GM21576 (cell line): ENCODE measurements at regions not wholly inside any gene's neighbourhood (a gene's known extent, or its start where the extent isn't known, plus 50 kb on each side); places are given as distances from the start of the nearest gene placed in this dataset.
"Not testable (repeated sequence)": the region's sequence is repeated elsewhere in the genome, so short reads cannot be mapped to it uniquely, and the experiment has no call there.

Source experiments
- ATAC-seq: cut with Tn5 transposase; IDR thresholded peaks from one replicate; pipeline ENCODE4 v1.9.1; 2021; ENCODE audit warnings: mild to moderate bottlenecking, moderate library complexity; ENCODE audit not compliant: unreplicated experiment

DNA sequence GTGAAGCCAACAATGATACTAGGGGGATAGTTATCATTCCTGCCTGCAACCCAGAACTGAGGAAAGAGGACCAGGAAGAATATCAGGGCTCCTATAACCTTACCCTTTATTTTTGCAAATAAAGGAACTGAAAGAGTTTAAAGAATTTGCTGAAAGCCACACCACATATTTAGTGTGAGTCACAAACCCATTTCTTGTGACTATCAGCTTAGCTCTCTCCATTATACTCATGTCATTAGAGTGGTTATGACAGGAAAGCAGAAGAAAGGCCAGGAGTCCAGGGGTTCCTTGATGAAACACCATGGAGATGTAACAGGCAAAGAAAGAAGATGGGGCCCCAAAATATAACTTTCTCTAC lies 141.1 kb upstream of the SAMSN1 start:
- ATAC-seq: peak; percentile 62

DNA sequence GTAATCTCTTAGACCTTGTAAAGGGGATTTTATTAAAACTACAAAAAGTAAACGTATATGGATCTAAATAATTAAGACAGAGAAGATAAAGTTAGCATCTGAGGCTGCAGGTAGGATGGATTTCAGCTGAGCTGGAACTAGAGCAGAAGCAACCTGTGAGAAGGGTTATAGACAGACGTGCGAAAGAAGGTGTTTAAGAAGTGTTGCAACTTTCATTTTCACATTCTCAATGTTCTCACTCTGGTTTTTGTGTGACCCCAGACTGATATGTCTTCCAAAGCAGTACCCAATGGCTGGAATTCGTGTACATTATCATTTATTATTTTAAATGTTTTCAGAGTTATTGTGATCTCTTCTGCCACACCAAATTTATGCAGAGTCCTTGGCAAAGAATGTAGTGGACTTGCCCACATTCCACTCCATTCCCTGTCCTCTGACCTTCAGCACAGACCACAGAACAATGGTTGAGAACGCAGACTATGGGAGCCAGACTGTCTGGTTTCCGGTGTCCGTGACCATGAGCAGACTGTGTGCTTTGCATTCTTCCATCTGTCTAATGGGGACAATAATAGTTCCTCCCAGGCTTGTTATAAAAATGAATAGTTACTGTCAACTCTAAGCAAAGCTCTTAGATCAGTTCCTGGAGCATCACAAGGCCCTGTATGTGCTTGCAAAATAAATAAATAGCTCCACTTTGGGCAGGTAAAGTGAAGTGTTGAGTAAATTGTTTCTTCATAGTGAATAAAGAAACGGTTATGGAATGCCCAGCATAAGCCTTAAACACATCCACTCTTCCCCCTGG lies 140.6 kb upstream of the SAMSN1 start:
- peak; percentile 57 for ATAC-seq

DNA sequence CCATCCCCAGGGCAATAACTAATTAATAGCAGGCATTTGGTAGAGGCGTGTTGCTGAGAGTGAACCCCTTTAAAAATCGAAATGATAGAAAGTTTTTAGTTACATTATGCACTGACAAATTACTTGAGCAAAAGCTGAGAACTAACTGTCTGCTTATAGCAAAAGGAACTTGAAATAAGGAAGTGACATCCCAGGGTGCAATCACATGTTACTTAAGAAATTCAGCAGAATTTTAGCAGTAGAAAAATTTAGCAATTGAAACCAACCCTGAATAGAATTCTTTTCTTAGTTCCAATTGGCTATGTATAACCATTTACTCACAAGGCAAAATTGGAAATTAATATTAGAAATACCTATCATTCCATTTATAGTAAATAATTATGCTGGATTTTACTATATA lies 139.5 kb upstream of the SAMSN1 start:
- ATAC-seq: no peak

DNA sequence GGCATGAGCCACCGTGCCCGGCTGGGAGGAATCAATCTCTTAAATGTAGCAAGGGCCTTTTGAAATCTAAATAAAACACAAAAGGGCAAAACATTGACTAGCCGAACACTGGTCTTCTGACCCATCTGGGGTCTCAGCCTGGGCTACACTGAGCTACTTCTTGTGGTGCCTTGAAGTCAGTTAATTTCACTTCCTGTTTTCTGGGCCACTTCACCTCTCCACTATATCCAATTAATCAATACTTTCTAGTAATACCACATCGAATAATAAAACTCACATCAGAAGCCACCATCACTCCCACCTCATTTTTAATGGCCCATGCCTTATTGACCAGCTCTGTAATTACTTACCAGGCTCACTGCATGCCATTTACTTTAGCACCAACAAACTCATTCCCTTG lies 138.0 kb upstream of the SAMSN1 start:
- ATAC-seq: peak; percentile 26

DNA sequence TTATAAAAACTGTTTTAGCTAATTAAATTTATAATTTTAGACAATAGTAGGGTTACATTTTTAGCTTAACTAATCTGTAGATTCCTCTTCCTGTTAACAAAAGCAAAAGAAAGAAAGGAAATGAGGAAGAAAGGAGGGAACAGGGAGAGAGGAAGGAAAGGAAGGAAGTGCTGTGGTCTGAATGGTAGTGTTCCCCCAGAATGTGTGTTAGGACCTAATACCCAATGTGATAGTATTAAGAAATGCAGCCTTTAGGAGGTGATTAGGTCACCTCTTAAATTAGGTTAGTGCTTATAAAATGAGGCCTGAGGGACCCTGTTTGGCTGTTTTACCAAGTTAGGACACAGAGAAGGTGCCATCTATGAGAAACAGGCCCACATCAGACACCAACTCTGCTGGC lies 136.9 kb upstream of the SAMSN1 start:
- no peak for ATAC-seq

DNA sequence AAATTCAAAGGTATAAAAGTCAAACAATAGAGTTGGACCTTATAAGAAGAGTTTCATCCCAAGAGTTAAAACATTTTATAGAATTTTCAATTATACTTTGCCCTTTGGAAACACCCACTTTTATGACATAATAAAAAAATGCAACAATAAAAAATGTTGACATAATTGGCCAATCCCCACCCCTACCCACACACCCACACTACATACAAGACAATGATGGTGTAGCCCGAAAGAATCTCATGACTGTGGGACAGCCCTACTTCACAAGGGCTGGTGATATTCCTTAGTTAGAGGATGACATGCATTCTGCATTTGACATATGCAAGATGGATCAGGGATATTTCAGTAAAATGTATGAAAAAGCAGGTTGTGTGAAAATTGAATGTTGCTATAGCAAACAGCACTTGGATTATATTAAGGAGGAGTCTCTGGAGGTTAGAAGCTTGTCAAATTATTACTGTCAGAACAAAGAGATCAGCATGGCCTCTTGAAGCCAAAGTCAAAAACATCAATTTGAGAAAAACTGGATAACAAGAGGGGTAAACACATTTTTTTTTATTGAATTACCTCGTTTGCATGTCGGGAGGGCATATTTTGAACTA lies 133.0 kb upstream of the SAMSN1 start:
- no peak for ATAC-seq

DNA sequence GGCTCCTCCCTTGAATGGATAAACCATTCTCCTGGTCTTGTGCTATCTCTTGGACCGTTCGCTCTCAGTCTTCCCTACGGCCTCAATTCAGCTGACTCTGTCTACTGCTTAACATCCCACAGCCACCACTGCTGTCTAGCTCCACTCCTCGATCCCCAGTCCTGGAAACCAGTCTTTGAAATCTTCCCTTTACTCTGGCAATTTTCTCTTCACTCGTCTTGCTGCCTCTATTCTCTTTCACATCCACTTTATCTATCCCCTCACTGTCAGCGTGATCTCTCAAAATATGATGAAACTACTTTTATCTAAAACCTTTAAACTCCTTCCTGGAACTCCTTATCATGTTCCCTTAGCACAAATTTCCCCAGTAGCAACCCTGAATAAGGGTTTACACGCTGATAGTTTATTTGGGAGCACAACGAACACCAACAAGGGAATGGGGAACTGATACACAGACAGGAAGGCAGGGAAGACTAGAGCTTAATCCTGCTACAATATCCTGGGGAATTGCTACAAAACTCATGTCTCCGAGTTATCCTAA lies 131.6 kb upstream of the SAMSN1 start:
- no peak for ATAC-seq

DNA sequence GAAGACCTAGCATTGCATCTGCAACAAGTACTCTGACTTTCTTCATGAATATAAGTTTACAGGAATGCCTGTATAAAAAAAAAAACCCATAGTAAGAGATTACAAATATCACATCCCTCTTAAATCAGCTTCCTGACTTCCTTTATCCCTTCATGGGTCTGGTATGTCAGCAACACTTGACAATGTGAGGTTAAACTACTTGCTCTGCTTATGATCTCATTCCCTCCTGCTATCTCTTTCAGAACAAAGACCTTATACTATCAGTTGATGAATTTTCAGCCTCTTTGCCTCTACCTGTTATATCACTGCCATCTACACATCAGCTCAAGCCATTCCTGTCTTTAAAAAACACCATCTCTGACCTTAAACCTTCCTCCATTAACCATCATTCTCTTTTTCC lies 130.9 kb upstream of the SAMSN1 start:
- ATAC-seq: no peak

DNA sequence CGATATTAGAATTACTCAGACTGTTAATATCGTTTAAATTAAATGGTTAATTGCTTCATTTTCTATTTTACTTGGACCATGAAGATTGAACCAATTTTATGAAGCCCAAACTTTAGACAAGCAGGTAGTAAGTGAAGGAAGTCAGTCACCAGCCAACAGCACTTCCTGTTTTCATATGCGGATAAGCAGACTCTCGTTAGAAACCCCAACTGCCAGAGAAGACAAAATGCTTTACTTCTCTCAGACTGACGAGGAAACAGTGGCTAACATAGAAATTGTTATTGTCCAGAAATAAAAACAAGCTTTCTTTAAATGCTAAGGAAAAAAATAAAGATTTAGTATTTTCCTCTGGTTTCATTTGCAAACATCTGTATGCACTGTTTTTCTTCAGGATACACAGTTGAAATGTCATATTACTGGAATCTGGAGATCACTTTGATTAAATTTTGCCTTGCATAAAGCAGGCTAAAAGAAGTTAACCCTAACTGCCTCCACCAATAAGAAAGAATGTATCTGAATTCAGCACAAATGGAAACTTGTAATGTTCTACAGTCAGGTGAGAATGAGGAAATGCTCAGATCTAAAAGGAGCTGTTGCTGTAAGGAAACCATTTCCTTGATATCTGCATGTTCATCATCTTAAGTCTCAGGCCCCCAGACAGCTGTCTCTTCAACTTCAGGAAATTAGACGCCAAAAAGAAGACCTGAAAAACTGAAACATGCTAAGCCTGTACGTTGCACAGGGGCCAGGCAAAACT lies 129.8 kb upstream of the SAMSN1 start:
- peak; percentile 84 for ATAC-seq

DNA sequence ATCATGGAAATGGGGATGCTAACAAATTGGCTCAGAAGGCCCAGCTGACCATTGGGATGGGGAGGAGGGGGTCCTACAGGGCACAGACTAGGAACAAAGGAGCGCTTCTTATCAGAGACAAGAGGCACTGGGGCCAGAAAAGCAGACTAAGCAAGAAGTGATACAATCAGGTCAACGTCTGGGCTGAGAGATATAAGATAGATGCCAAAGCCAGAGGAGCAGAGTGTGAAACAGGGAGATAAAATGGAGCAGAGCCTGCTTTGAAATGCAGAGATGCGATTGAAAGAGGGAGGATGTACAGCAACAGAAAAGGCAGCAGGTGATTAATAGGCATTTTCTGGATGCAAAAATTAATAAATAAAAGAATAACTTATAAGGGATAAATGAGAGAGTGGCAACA lies 127.5 kb upstream of the SAMSN1 start:
- ATAC-seq: no peak

DNA sequence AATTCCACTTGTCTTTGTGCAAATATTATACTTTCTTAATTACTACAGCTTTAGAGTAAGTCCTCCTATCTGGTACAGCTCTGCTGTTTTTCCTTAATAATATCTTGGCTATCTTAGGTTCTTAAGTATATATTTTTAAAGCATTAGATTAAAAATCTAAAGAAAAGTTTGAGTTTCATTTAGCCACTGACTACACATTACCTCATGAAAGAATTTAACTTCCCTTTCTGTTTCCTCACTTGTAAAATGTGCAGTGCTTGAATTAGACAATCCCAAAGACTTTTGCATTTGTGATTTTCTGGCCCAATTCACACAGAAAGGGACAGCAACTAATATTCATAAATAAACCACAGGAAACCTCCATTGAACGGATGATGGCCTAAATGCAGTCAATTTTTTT lies 126.4 kb upstream of the SAMSN1 start:
- ATAC-seq: no peak

DNA sequence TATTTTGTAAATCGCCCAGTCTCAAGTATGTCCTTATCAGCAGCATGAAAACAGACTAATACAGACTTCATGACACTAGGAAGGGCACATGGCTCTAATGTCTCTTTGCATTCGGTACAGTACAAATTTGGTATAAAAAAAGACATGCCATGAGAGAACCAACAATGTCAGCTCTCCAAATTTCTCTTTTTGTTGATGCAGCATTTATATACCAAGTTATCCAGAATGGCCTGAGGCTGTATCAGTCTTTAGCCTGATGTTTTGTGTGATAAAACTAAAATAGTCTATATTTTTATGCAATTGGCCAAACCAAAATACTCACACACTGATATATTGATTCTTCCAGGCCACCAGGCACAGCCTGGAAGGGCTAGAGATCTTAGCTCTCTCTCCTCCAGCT lies 124.3 kb upstream of the SAMSN1 start:
- ATAC-seq: no peak

DNA sequence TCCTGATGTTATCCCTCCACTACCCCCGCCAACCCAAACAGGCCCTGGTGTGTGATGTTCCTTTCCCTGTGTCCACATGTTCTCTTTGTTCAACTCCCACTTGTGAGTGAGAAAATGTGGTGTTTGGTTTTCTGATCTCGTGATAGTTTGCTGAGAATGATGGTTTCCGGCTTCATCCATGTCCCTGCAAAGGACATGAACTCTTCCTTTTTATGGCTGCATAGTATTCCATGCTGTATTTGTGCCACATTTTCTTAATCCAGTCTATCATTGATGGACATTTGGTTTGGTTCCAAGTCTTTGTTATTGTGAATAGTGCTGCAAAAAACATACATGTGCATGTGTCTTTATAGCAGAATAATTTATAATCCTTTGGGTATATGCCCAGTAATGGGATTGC lies 123.0 kb upstream of the SAMSN1 start:
- ATAC-seq: not testable (repeated sequence)

DNA sequence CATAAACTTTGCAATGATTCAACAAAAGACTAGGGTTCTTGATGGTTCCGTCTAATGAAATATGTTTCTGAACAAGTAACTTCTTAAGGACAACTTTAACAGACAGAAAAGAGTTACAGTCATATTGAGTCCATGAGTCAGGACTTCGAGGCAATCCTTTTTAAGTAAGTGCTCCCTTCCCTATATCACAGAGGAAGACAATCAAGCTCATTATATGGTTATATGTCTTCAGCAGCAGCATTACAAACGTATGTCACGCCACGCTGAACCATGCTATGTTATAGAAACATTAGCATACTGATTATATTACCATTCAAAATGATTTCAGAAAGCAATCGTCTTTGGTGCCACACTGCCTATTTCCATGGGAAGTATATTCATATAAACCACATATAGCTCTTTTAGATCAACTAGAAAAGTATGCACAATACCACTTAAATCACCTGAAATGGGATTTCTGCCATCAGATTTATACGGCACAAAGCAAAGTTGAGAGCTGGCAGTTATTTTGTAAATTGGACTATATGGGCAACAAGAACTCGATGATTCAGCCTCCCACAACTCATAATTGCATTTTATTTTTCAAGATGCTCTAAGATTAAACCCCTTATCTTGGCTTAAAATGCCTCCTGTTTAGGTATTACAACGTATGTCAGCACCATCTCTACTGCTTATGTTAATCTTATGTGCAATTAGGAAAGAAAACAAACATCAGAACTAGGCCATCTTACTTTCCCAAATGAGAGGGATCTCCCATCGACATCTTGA lies 111.3 kb upstream of the SAMSN1 start:
- ATAC-seq: no peak

DNA sequence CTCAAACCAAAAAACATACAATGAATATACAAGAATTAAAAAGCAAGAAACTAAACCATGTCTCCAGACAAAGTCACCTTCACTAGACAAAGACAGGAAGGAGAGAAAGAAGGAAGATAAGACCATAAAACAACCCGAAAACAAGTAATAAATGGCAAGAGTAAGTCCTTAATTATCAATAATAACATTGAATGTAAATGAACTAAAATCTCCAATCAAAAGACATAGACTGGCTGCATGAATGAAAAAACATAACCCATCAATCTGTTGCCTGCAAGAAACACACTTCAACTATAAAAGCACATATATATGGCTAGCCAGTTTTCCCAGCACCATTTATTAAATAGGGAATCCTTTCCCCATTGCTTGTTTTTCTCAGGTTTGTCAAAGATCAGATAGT lies 100.8 kb upstream of the SAMSN1 start:
- no peak for ATAC-seq

DNA sequence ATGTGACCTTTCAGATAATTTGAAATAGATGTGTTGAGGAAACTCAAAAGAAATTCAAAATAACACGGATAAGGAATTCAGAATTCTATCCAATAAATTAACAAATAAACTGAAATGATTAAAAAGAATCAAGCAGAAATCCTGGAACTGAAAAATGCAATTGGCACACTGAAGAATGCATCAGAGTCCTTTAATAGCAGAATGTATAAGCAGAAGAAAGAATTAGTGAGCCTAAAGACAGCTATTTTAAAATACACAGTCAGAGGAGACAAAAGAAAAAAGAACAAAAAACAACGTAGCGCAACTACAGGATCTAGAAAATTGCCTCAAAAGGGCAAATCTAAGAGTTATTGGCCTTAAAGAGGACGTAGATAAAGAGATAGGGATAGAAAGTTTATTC lies 99.6 kb upstream of the SAMSN1 start:
- no peak for ATAC-seq

DNA sequence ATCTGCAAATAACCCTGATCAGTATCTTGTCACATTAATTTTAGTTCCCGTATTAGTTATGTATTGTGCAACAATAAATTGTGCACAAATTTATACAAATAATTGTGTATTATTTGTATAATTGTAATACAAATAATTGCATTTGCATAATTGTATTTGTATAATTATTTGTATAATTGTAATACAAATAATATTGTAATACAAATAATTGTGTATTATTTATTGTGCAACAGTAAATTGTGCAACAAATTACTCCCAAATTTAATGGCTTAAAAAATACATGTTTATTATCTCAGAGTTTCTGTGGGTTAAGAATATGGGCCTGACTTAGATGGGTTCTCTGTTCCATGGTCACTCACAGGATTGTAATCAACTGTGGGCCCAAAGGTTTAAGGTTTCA lies 86.2 kb upstream of the SAMSN1 start:
- no peak for ATAC-seq

DNA sequence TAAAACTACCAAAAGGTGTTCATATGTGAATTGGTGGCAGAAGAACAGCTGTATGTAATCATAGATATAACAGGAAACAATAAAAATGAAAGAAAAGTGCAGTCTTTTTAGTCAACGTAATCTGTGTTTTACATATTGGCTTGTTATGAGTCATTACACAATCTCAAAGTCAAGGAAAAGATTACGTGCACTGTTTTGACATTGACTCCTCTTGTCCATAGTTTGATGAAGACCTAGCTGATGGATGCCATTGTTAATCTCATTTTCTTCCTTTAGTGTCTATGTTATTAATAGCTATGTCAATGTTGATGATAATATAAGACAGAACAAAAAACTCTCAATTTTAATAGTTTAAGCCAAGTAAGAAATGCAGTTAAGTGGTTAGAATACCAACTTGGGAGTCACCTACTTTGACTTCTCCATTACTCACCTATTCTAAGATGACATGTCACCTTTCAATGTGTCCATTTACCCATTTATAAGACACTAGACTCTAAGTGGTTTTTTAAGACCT lies 84.5 kb upstream of the SAMSN1 start:
- no peak for ATAC-seq

DNA sequence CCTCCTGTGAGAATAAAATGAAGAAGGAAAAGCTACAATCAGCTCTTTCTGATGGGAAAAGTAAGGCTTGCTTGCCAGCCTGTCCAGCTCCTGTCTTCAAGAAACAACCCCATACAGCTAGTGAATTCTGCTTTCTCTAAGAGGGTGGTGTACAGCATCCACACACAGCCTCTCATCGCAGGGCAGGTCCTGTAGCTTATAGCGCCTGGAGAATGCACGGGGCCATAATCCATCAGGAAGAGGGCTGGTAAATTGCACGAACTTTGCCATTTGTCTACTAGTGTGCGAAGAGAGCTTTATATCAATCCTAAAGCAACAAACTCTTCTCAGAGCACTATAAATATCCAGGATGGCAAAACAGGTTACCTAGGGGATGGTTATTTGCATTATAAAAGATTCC lies 83.3 kb upstream of the SAMSN1 start:
- ATAC-seq: no peak

DNA sequence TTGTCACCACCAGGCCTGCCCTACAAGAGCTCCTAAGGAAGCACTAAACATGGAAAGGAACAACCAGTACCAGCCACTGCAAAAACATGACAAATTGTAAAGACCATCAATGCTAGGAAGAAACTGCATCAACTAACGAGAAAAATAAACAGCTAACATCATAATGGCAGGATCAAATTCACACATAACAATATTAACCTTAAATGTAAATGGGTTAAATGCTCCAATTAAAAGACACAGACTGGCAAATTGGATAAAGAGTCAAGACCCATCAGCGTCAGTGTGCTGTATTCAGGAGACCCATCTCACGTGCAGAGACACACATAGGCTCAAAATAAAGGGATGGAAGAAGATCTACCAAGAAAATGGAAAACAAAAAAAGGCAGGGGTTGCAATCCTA lies 77.0 kb upstream of the SAMSN1 start:
- ATAC-seq: not testable (repeated sequence)

DNA sequence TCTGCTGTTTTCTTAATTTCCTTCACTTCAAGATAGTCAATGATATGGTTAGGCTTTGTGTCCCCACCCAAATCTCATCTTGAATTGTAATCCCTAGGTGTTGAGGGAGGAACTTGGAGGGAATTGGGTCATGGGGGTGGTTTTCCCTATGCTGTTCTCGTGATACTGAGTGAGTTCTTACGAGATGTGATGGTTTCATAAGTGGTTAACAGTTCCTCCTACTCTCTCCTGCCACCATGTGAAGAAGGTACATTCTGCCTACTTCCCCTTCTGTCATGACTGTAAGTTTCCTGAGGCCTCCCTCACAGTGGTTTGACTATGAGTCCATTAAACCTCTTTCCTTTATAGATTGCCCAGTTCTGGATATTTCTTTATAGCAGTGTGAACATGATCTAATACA lies 74.0 kb upstream of the SAMSN1 start:
- no peak for ATAC-seq
